Calu3 (cell line): ENCODE measurements at regions not wholly inside any gene's neighbourhood (a gene's known extent, or its start where the extent isn't known, plus 50 kb on each side); places are given as distances from the start of the nearest gene placed in this dataset.

Experiments
- BruUV-seq: library from RNA; stranded (reverse); fragments of 400-500 nt; replicated peaks from 2 replicates; lab custom pipeline; 2021; lab: Mats Ljungman, UMichigan
- CTCF ChIA-PET: fragments of 300-600 bp; sonication (Branson Sonifier 250); formaldehyde crosslinking; loops from one replicate; lab custom pipeline; 2022; ENCODE audit warnings: antibody characterized with exemption; lab: Charles Lee
- DNase-seq: peaks from one replicate; pipeline ENCODE4 v3.0.0; 2022
- H3K27ac Mint-ChIP-seq: one replicate; pipeline ENCODE4 v1.8.0; 2022; ENCODE audit warnings: mixed read lengths; ENCODE audit not compliant: unreplicated experiment
- H3K27me3 Mint-ChIP-seq: one replicate; pipeline ENCODE4 v1.8.0; 2022; ENCODE audit warnings: mixed read lengths; ENCODE audit not compliant: unreplicated experiment
- H3K36me3 Mint-ChIP-seq: one replicate; pipeline ENCODE4 v1.8.0; 2022; ENCODE audit warnings: mild to moderate bottlenecking, moderate library complexity, mixed read lengths; ENCODE audit not compliant: insufficient read depth, unreplicated experiment
- H3K4me1 Mint-ChIP-seq: one replicate; pipeline ENCODE4 v1.8.0; 2022; ENCODE audit warnings: mild to moderate bottlenecking, low read depth, mixed read lengths; ENCODE audit not compliant: unreplicated experiment
- H3K4me3 Mint-ChIP-seq: one replicate; pipeline ENCODE4 v1.8.0; 2022; ENCODE audit warnings: mild to moderate bottlenecking, low read depth, moderate library complexity, mixed read lengths; ENCODE audit not compliant: unreplicated experiment
- H3K9me3 Mint-ChIP-seq: one replicate; pipeline ENCODE4 v1.8.0; 2022; ENCODE audit warnings: low read depth, mixed read lengths; ENCODE audit not compliant: unreplicated experiment
- intact Hi-C: fragments of 100-400 bp; cut with micrococcal nuclease; formaldehyde crosslinking; loops from one replicate; pipeline ENCODE4 v1.10.0; 2022; ENCODE audit not compliant: unreplicated experiment
- TF ChIP-seq, protein P1 (sequence below): fragments of 200-600 bp; IDR thresholded peaks from one replicate; pipeline ENCODE4 v1.8.0; 2022; ENCODE audit warnings: antibody characterized with exemption; ENCODE audit not compliant: unreplicated experiment

DNA sequence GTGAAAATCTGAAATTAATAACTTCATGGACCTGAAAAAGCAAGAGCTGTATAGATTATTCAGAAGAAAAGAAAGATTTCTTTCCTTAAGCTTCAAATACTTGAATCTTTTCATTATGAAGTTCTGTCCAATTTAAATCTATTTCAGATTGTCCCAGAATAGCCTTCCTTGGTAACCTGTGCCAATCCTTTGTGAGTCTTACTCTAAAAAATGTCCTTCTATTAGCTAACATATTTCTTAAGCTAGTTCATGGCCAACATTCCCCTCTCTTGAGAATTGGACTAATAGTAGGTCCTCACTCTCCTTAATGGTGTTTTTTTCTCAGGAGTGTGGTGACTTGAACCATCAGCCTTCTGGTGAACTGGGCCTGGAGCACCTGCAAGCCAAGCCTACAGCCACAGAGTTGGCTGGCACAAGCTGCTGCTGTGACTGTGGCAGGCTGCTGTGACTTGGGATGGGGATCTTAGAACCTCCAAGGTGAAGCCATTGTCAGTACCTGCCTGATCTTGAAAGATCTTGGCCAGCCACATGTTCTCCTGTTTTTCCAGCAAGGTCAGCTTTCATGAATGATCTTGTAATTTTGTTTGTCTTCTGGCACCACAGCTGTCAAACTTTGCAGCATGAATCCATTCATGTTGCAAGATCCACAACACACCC, 262.6 kb upstream of the MAP3K1 start:
- Mint-ChIP-seq H3K27me3 (no peaks in the 10 kb centered on the region), H3K4me1 (peaks cover 10% of the 10 kb centered on the region), H3K27ac (no peak overlapping the region), H3K36me3 (no peaks in the 10 kb centered on the region), H3K9me3 (no peaks in the 10 kb centered on the region), H3K4me3 (no peak overlapping the region)
- CTCF ChIA-PET: no interaction called here
- DNase-seq: no peak
- intact Hi-C loops: no loop called here
- TF ChIP-seq, protein P1, sequence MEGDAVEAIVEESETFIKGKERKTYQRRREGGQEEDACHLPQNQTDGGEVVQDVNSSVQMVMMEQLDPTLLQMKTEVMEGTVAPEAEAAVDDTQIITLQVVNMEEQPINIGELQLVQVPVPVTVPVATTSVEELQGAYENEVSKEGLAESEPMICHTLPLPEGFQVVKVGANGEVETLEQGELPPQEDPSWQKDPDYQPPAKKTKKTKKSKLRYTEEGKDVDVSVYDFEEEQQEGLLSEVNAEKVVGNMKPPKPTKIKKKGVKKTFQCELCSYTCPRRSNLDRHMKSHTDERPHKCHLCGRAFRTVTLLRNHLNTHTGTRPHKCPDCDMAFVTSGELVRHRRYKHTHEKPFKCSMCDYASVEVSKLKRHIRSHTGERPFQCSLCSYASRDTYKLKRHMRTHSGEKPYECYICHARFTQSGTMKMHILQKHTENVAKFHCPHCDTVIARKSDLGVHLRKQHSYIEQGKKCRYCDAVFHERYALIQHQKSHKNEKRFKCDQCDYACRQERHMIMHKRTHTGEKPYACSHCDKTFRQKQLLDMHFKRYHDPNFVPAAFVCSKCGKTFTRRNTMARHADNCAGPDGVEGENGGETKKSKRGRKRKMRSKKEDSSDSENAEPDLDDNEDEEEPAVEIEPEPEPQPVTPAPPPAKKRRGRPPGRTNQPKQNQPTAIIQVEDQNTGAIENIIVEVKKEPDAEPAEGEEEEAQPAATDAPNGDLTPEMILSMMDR: no peak
- no TSS peak for BruUV-seq

- no peak for DNase-seq
- no TSS peak for BruUV-seq
- TF ChIP-seq, protein P1: no peak
- Mint-ChIP-seq H3K4me3 (no peak overlapping the region), H3K4me1 (peaks cover 10% of the 10 kb centered on the region), H3K27me3 (no peaks in the 10 kb centered on the region), H3K36me3 (no peaks in the 10 kb centered on the region), H3K27ac (no peak overlapping the region), H3K9me3 (no peaks in the 10 kb centered on the region)
- intact Hi-C loops: no loop called here
- CTCF ChIA-PET: no interaction called here
These were observed 265.1 kb upstream of the MAP3K1 start for GRCh38 chr5:56550227-56550626.

- Mint-ChIP-seq H3K27ac (no peak overlapping the region), H3K9me3 (no peaks in the 10 kb centered on the region), H3K4me3 (no peak overlapping the region), H3K36me3 (no peaks in the 10 kb centered on the region), H3K4me1 (peaks cover 13% of the 10 kb centered on the region), H3K27me3 (no peaks in the 10 kb centered on the region)
- intact Hi-C loops: no loop called here
- CTCF ChIA-PET: no interaction called here
- DNase-seq: no peak
- no TSS peak for BruUV-seq
- TF ChIP-seq, protein P1: no peak
These were observed 266.1 kb upstream of the MAP3K1 start for GRCh38 chr5:56549096-56549886.

GRCh38 chr5:56545016-56545415, 270.3 kb upstream of the MAP3K1 start:
- Mint-ChIP-seq H3K27me3 (no peaks in the 10 kb centered on the region), H3K4me1 (peaks cover 34% of the 10 kb centered on the region), H3K9me3 (no peaks in the 10 kb centered on the region), H3K27ac (no peak overlapping the region), H3K4me3 (no peak overlapping the region), H3K36me3 (no peaks in the 10 kb centered on the region)
- BruUV-seq: no TSS peak
- no peak for DNase-seq
- CTCF ChIA-PET: interaction anchor here (0.6 to 0.7 kb wide), 2 partner anchors 274 to 1786 kb away, joined by 4 to 5 read pairs; no protein-coding TSS in a partner anchor
- intact Hi-C loops: no loop called here
- TF ChIP-seq, protein P1: no peak
